Fibroblast of villous mesenchyme (primary cell): ENCODE measurements at regions not wholly inside any gene's neighbourhood (a gene's known extent, or its start where the extent isn't known, plus 50 kb on each side); places are given as distances from the start of the nearest gene placed in this dataset.
"Not testable (repeated sequence)": the region's sequence is repeated elsewhere in the genome, so short reads cannot be mapped to it uniquely, and the experiment has no call there.

ENCODE experiments used
- DNase-seq: peaks from one replicate; pipeline ENCODE4 v3.0.0-alpha.2; 2010; ENCODE audit warnings: low read depth
- H3K4me3 ChIP-seq: 2 replicates; pipeline ENCODE4 v1.5.1; 2011; ENCODE audit warnings: low read depth, mild to moderate bottlenecking, low read length
- CTCF ChIP-seq: IDR thresholded peaks from 2 replicates; pipeline ENCODE4 v1.5.1; 2012; ENCODE audit warnings: low read depth, mild to moderate bottlenecking, low read length; ENCODE audit not compliant: insufficient read depth

GRCh38 chr1:163588796-163589195 lies 267.0 kb downstream of the NUF2 start:
- TF ChIP-seq CTCF: no peak
- no peak for DNase-seq
- no peak overlapping the region for H3K4me3 ChIP-seq

- H3K4me3 ChIP-seq: no peak overlapping the region
- DNase-seq: no peak
- TF ChIP-seq CTCF: no peak
Measured at GRCh38 chr1:163589735-163590134, 268.0 kb downstream of the NUF2 start.

GRCh38 chr1:163591131-163591530 lies 269.4 kb downstream of the NUF2 start:
- not testable (repeated sequence) for DNase-seq, H3K4me3 ChIP-seq

GRCh38 chr1:163592623-163593022 lies 270.9 kb downstream of the NUF2 start:
- DNase-seq, H3K4me3 ChIP-seq: not testable (repeated sequence)

GRCh38 chr1:163596106-163596505 lies 274.4 kb downstream of the NUF2 start:
- not testable (repeated sequence) for DNase-seq, H3K4me3 ChIP-seq

GRCh38 chr1:163596541-163597258 lies 274.9 kb downstream of the NUF2 start:
- no peak overlapping the region for H3K4me3 ChIP-seq
- no peak for DNase-seq
- no peak for TF ChIP-seq CTCF

GRCh38 chr1:163604321-163604720 lies 282.6 kb downstream of the NUF2 start:
- H3K4me3 ChIP-seq: no peak overlapping the region
- TF ChIP-seq CTCF: no peak
- DNase-seq: no peak

- TF ChIP-seq CTCF: no peak
- no peak for DNase-seq
Measured at GRCh38 chr1:163604896-163605295, 283.1 kb downstream of the NUF2 start.

More at GRCh38 chr1:163604896-163605295, 283.1 kb downstream of the NUF2 start:
- no peak overlapping the region for H3K4me3 ChIP-seq
